HL-60 (cell line): ENCODE measurements at regions not wholly inside any gene's neighbourhood (a gene's known extent, or its start where the extent isn't known, plus 50 kb on each side); places are given as distances from the start of the nearest gene placed in this dataset.
A peak's percentile ranks its signal among the peaks of the same experiment; 100 is the strongest.

Experiments used
- DNase-seq, 2 experiments: peaks; one replicate each; pipeline ENCODE4 v3.0.0-alpha.2; 2010 to 2020; ENCODE audit warnings: low read depth in 1 of 2, low spot score in 1 of 2
- H3K27ac ChIP-seq: fragments of 250-450 bp; sonication (Bioruptor Pico); replicated peaks from 2 replicates; pipeline ENCODE4 v1.5.1; 2020; ENCODE audit warnings: mild to moderate bottlenecking, moderate library complexity
- H3K27me3 ChIP-seq: fragments of 250-450 bp; sonication (Bioruptor Pico); 2 replicates; pipeline ENCODE4 v1.5.1; 2021; ENCODE audit warnings: mild to moderate bottlenecking, moderate library complexity; ENCODE audit not compliant: insufficient read depth, poor library complexity, severe bottlenecking
- H3K4me3 ChIP-seq: replicated peaks from 2 replicates; pipeline ENCODE4 v1.5.1; 2011; ENCODE audit warnings: mild to moderate bottlenecking, control low read depth, low read length; ENCODE audit not compliant: insufficient read depth
- CTCF ChIP-seq: IDR thresholded peaks from one replicate; pipeline ENCODE4 v1.5.1; 2011; ENCODE audit warnings: low read length, control low read depth, inconsistent platforms; ENCODE audit not compliant: insufficient read depth
- GABPA ChIP-seq: IDR thresholded peaks from 2 replicates; pipeline ENCODE4 v1.6.1; 2012; ENCODE audit warnings: low read depth
- POLR2AphosphoS5 ChIP-seq: IDR thresholded peaks from 2 replicates; pipeline ENCODE4 v1.6.1; 2012; ENCODE audit warnings: low read depth
- SPI1 ChIP-seq: IDR thresholded peaks from 2 replicates; pipeline ENCODE4 v1.6.1; 2012; ENCODE audit warnings: low read depth, mild to moderate bottlenecking, borderline replicate concordance
- TF ChIP-seq, protein P1 (sequence below): IDR thresholded peaks from 2 replicates; pipeline ENCODE4 v1.6.1; 2012; ENCODE audit warnings: low read depth; ENCODE audit not compliant: insufficient replicate concordance

DNA sequence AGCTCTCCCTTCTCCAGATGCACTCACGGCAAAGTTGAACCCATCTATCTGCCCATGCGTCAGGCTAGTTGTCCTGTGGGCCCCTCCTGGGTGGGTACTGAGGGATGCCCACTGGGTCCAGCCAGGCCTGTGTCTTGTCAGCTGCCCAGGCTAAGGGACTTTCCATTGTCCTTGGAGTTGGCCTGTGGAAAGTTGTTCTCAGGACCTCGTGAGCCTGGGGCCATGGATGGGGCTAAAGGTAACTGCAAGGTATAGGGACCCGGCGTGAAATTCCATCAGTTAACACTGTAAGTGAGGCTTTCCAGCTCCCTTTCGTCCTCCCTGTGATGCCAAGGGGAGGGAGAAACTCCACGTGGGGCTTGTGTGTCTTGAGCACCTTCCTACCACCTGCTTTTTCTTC, 126.5 kb downstream of the CEBPB start:
- TF ChIP-seq SPI1: no peak
- TF ChIP-seq, protein P1, sequence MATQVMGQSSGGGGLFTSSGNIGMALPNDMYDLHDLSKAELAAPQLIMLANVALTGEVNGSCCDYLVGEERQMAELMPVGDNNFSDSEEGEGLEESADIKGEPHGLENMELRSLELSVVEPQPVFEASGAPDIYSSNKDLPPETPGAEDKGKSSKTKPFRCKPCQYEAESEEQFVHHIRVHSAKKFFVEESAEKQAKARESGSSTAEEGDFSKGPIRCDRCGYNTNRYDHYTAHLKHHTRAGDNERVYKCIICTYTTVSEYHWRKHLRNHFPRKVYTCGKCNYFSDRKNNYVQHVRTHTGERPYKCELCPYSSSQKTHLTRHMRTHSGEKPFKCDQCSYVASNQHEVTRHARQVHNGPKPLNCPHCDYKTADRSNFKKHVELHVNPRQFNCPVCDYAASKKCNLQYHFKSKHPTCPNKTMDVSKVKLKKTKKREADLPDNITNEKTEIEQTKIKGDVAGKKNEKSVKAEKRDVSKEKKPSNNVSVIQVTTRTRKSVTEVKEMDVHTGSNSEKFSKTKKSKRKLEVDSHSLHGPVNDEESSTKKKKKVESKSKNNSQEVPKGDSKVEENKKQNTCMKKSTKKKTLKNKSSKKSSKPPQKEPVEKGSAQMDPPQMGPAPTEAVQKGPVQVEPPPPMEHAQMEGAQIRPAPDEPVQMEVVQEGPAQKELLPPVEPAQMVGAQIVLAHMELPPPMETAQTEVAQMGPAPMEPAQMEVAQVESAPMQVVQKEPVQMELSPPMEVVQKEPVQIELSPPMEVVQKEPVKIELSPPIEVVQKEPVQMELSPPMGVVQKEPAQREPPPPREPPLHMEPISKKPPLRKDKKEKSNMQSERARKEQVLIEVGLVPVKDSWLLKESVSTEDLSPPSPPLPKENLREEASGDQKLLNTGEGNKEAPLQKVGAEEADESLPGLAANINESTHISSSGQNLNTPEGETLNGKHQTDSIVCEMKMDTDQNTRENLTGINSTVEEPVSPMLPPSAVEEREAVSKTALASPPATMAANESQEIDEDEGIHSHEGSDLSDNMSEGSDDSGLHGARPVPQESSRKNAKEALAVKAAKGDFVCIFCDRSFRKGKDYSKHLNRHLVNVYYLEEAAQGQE: no peak
- no peak for TF ChIP-seq CTCF
- no peak for TF ChIP-seq POLR2AphosphoS5
- TF ChIP-seq GABPA: no peak
- no peak overlapping the region for H3K27ac ChIP-seq
- no peaks in the 10 kb centered on the region for H3K27me3 ChIP-seq
- H3K4me3 ChIP-seq: no peak overlapping the region
- DNase-seq: no peak

GRCh38 chr20:50317609-50318008, 127.0 kb downstream of the CEBPB start:
- Histone ChIP-seq H3K27me3 (no peaks in the 10 kb centered on the region), H3K4me3 (no peak overlapping the region), H3K27ac (no peak overlapping the region)
- TF ChIP-seq CTCF: no peak
- no peak for TF ChIP-seq POLR2AphosphoS5
- TF ChIP-seq GABPA: no peak
- TF ChIP-seq, protein P1: no peak
- no peak; the same call in 1 of the 2 replicates for TF ChIP-seq SPI1
- DNase-seq: no peak

DNA sequence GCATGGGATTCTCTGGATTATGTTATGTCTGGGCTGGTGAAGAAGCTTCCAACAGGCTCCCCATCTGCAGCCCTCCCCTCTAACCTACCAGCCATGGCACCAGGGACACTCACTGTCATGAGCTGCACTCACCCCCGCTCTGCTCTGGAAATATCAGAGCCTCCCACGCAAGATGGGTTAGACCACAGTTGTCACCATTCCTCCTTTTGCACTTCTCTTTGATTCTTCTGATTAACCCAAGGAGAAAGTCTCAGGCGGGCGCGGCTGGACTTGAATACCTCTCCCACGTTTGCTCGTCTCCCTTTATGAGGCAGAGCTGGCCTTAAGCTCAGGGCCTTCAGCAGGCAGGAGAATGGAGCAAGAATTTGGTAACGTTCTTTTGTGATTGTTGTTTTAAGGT, 128.1 kb downstream of the CEBPB start:
- Histone ChIP-seq H3K4me3 (no peak overlapping the region), H3K27ac (no peak overlapping the region), H3K27me3 (no peaks in the 10 kb centered on the region)
- peak in 1 of 2 experiments; percentile 41 for DNase-seq
- TF ChIP-seq POLR2AphosphoS5 (no peak), CTCF (no peak), GABPA (no peak), SPI1 (no peak)
- TF ChIP-seq, protein P1: no peak
